ENCODE measurements at regions not wholly inside any gene's neighbourhood (a gene's known extent, or its start where the extent isn't known, plus 50 kb on each side); places are given as distances from the start of the nearest gene placed in this dataset.
A peak's percentile ranks its signal among the peaks of the same experiment; 100 is the strongest.

DNA sequence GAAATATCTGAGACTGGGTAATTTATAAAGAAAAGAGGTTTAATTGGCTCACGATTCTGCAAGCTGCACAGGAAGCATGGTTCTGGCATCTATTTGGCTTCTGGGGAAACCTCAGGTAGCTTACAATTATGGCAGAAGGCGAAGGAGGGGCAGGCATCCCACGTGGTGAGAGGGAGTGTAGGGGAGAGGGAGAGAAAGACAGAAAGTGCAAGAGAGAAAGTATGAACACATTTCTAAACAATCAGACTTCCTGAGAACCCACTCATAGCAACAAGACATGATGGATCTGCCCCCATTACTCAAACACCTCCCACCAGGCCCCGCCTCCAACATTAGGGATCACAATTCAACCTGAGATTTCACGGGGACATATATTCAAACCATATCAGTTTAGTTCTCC lies 107.4 kb downstream of the PERP start:
- no peak for TF ChIP-seq POLR2AphosphoS5 (IDR thresholded peaks at IDR 0.05; ENCODE audit: low read depth, low read length)
- TF ChIP-seq, protein P1, sequence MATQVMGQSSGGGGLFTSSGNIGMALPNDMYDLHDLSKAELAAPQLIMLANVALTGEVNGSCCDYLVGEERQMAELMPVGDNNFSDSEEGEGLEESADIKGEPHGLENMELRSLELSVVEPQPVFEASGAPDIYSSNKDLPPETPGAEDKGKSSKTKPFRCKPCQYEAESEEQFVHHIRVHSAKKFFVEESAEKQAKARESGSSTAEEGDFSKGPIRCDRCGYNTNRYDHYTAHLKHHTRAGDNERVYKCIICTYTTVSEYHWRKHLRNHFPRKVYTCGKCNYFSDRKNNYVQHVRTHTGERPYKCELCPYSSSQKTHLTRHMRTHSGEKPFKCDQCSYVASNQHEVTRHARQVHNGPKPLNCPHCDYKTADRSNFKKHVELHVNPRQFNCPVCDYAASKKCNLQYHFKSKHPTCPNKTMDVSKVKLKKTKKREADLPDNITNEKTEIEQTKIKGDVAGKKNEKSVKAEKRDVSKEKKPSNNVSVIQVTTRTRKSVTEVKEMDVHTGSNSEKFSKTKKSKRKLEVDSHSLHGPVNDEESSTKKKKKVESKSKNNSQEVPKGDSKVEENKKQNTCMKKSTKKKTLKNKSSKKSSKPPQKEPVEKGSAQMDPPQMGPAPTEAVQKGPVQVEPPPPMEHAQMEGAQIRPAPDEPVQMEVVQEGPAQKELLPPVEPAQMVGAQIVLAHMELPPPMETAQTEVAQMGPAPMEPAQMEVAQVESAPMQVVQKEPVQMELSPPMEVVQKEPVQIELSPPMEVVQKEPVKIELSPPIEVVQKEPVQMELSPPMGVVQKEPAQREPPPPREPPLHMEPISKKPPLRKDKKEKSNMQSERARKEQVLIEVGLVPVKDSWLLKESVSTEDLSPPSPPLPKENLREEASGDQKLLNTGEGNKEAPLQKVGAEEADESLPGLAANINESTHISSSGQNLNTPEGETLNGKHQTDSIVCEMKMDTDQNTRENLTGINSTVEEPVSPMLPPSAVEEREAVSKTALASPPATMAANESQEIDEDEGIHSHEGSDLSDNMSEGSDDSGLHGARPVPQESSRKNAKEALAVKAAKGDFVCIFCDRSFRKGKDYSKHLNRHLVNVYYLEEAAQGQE (IDR thresholded peaks at IDR 0.05; ENCODE audit: insufficient read depth in 1 of 2, low read depth in 2 of 2, low read length in 1 of 2), result no peak
- TF ChIP-seq, protein P2, sequence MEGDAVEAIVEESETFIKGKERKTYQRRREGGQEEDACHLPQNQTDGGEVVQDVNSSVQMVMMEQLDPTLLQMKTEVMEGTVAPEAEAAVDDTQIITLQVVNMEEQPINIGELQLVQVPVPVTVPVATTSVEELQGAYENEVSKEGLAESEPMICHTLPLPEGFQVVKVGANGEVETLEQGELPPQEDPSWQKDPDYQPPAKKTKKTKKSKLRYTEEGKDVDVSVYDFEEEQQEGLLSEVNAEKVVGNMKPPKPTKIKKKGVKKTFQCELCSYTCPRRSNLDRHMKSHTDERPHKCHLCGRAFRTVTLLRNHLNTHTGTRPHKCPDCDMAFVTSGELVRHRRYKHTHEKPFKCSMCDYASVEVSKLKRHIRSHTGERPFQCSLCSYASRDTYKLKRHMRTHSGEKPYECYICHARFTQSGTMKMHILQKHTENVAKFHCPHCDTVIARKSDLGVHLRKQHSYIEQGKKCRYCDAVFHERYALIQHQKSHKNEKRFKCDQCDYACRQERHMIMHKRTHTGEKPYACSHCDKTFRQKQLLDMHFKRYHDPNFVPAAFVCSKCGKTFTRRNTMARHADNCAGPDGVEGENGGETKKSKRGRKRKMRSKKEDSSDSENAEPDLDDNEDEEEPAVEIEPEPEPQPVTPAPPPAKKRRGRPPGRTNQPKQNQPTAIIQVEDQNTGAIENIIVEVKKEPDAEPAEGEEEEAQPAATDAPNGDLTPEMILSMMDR (IDR thresholded peaks at IDR 0.05), result no peak
- TF ChIP-seq SIN3A (IDR thresholded peaks at IDR 0.05; ENCODE audit: borderline replicate concordance, insufficient read depth, low read depth, low read length), result no peak
- no peak for TF ChIP-seq TCF7L2 (IDR thresholded peaks at IDR 0.05; ENCODE audit: low read depth, low read length)
- in situ Hi-C loops (cut with HindIII; ENCODE audit: low pct_unique_long_range_greater_than_20kb, low sequenced_read_pairs), result no loop called here
- no peaks in the 10 kb centered on the region for H3K9me3 ChIP-seq (ENCODE audit: control insufficient read depth, insufficient read depth, low read depth, low read length)
- ChIA-PET CTCF (interaction anchor here (1.2 kb wide), 1 partner anchor 109 kb away, joined by 4 read pairs; no protein-coding TSS in a partner anchor), POLR2A (no interaction called here)
- H3K27ac ChIP-seq (ENCODE audit: low read length), result no peak overlapping the region
- H3K27me3 ChIP-seq (ENCODE audit: control insufficient read depth, insufficient read depth, low read length), result no peaks in the 10 kb centered on the region
- intact Hi-C loops (cut with micrococcal nuclease; ENCODE audit: unreplicated experiment), result loop anchor here (5.0 to 10.0 kb wide), 3 partner anchors 87 to 415 kb away; no protein-coding TSS in a partner anchor
- no TSS peak for BruUV-seq (replicated peaks)
- DNase-seq (ENCODE audit: low read depth, low spot score) (no peak), ATAC-seq (no peak)
- H3K4me3 ChIP-seq (ENCODE audit: low read depth in 2 of 2, low read length in 2 of 2), result no peak overlapping the region
- no peaks in the 10 kb centered on the region for H3K36me3 ChIP-seq (ENCODE audit: control insufficient read depth, insufficient read depth, low read length)
- peaks cover 20% of the 10 kb centered on the region for H3K4me1 ChIP-seq (ENCODE audit: control insufficient read depth, insufficient read depth, low read length)

DNA sequence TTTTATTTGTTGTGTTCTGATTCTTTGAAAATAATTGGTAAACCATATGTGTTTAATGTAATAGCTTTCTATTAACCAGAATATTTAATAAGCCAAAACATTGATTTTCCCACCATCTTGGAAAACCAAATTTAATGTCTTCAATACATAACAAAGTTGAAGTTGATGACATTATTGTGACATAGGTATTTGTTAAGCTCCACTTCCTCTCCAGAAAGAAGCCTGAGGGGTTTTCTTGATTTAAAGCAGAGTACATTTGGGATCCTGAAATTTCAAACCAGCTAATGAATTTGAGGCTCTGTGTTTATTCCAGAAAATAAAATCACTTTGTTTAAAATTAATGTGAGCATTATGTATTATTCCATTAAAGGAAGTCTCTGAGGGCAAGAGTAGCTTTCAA lies 106.3 kb downstream of the PERP start:
- peak overlapping the region; percentile 29; the same call in 1 of the 2 replicates for H3K27ac ChIP-seq (ENCODE audit: low read length)
- intact Hi-C loops (cut with micrococcal nuclease; ENCODE audit: unreplicated experiment), result loop anchor here (1.0 to 10.0 kb wide), 4 partner anchors 86 to 414 kb away; no protein-coding TSS in a partner anchor
- BruUV-seq (replicated peaks), result no TSS peak
- TF ChIP-seq TCF7L2 (IDR thresholded peaks at IDR 0.05; ENCODE audit: low read depth, low read length) (no peak), POLR2AphosphoS5 (IDR thresholded peaks at IDR 0.05; ENCODE audit: low read depth, low read length) (no peak), SIN3A (IDR thresholded peaks at IDR 0.05; ENCODE audit: borderline replicate concordance, insufficient read depth, low read depth, low read length) (no peak)
- TF ChIP-seq, protein P1 (IDR thresholded peaks at IDR 0.05; ENCODE audit: insufficient read depth in 1 of 2, low read depth in 2 of 2, low read length in 1 of 2), result no peak
- DNase-seq (ENCODE audit: low read depth, low spot score), result no peak
- CTCF ChIA-PET, result interaction anchor here (0.6 to 1.2 kb wide), 2 partner anchors 108 to 114 kb away, joined by 4 to 5 read pairs; no protein-coding TSS in a partner anchor
- H3K9me3 ChIP-seq (ENCODE audit: control insufficient read depth, insufficient read depth, low read depth, low read length), result no peaks in the 10 kb centered on the region
- POLR2A ChIA-PET, result no interaction called here
- H3K4me3 ChIP-seq (ENCODE audit: low read depth in 2 of 2, low read length in 2 of 2), result no peak overlapping the region
- H3K27me3 ChIP-seq (ENCODE audit: control insufficient read depth, insufficient read depth, low read length), result no peaks in the 10 kb centered on the region
- ATAC-seq, result no peak
- in situ Hi-C loops (cut with HindIII; ENCODE audit: low pct_unique_long_range_greater_than_20kb, low sequenced_read_pairs), result no loop called here
- no peaks in the 10 kb centered on the region for H3K36me3 ChIP-seq (ENCODE audit: control insufficient read depth, insufficient read depth, low read length)
- H3K4me1 ChIP-seq (ENCODE audit: control insufficient read depth, insufficient read depth, low read length), result peaks cover 31% of the 10 kb centered on the region

All from Panc1 (cell line).